Right lobe of liver (tissue), 6 donors: ENCODE measurements at regions not wholly inside any gene's neighbourhood (a gene's known extent, or its start where the extent isn't known, plus 50 kb on each side); places are given as distances from the start of the nearest gene placed in this dataset.

Source experiments
- ATAC-seq, 4 donors: fragments of 200-7000 bp; cut with Tn5 transposase; one replicate each; pipeline ENCODE4 v1.9.1; 2020; ENCODE audit warnings: mild to moderate bottlenecking in 4 of 4, moderate library complexity in 4 of 4
- DNase-seq, 3 donors: peaks; one replicate each; pipeline ENCODE4 v3.0.0-alpha.2; 2020
- H3K27ac ChIP-seq, 3 donors: fragments of 200-600 bp; one replicate each; pipeline ENCODE4 v1.8.0; 2022
- H3K27me3 ChIP-seq, 2 donors: fragments of 200-600 bp; one replicate each; pipeline ENCODE4 v1.8.0; 2022
- H3K36me3 ChIP-seq, 4 donors: fragments of 200-600 bp; sonication (generic) in 1 of 4; one replicate each; pipeline versions ENCODE4 v1.5.1 to v1.8.0; 2017 to 2022; ENCODE audit warnings: control low read depth in 1 of 4
- H3K4me1 ChIP-seq, 4 donors: fragments of 200-600 bp; sonication (generic) in 1 of 4; one replicate each; pipeline versions ENCODE4 v1.5.1 to v1.8.0; 2017 to 2022; ENCODE audit warnings: control low read depth in 1 of 4
- H3K4me3 ChIP-seq, 3 donors: fragments of 200-600 bp; one replicate each; pipeline ENCODE4 v1.8.0; 2022
- H3K9me3 ChIP-seq, 4 donors: fragments of 200-600 bp; sonication (generic) in 1 of 4; one replicate each; pipeline versions ENCODE4 v1.5.1 to v1.8.0; 2017 to 2022; ENCODE audit warnings: control low read depth in 1 of 4
- POLR2A ChIP-seq: fragments of 450-650 bp; IDR thresholded peaks from one replicate; pipeline ENCODE4 v1.6.1; 2017; ENCODE audit warnings: antibody characterized with exemption, mild to moderate bottlenecking
- WGBS: methylation state at CpG from one replicate; pipeline ENCODE4 v1.1.6; 2018; ENCODE audit warnings: low coverage, low lambda C conversion rate; ENCODE audit not compliant: insufficient coverage; ENCODE audit errors: missing lambda C conversion rate; 5-methylcytosine and 5-hydroxymethylcytosine counted together
- intact Hi-C, 2 donors: fragments of 100-400 bp; cut with DNase I; formaldehyde crosslinking; loops; one replicate each; pipeline versions ENCODE4 v1.11.2 to v1.14.1; 2022
- TF ChIP-seq, protein P1 (sequence below), 4 donors: fragments of 200-600 bp in 3 of 4; fragments of 450-650 bp in 1 of 4; IDR thresholded peaks; one replicate each; pipeline versions ENCODE4 v1.5.1 to v1.8.0; 2016 to 2022; ENCODE audit warnings: antibody characterized with exemption in 4 of 4, mild to moderate bottlenecking in 2 of 4
- donor health status: DM: no; HTN: yes; CAD: no.
- donor health status: DM: no; HTN: no; CAD: no.
- donor health status: DM: no; HTN: no; CAD: no.
- donor health status: DM: no; HTN: yes; CAD: no.
- donor health status: DM: no; HTN: yes; CAD: no.

DNA sequence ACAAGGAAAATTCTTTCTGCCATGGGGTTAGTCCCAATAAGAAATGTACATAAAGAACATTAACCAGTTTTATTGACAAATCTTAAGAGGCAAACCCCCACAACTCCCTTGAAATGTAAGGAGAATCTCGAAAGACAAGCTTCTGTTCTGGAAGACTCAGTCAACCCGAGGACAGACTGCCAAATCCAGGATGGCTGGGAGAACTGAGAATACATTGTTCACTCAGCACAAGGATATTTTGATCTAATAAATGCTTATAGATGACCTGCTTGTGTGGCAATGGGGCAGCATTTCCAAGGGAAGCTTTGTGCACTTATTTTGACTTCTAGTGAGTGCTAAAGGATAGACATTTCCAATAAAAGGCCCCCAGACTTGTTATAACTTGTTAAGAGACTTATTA lies 280.4 kb downstream of the DHX15 start:
- H3K36me3 ChIP-seq, result no peaks in the 10 kb centered on the region
- ATAC-seq (no peak), DNase-seq (no peak)
- intact Hi-C loops, result no loop called here
- no peaks in the 10 kb centered on the region for H3K4me1 ChIP-seq
- H3K4me3 ChIP-seq, result no peak overlapping the region
- H3K9me3 ChIP-seq, result no peaks in the 10 kb centered on the region
- H3K27ac ChIP-seq, result no peak overlapping the region
- TF ChIP-seq, protein P1, sequence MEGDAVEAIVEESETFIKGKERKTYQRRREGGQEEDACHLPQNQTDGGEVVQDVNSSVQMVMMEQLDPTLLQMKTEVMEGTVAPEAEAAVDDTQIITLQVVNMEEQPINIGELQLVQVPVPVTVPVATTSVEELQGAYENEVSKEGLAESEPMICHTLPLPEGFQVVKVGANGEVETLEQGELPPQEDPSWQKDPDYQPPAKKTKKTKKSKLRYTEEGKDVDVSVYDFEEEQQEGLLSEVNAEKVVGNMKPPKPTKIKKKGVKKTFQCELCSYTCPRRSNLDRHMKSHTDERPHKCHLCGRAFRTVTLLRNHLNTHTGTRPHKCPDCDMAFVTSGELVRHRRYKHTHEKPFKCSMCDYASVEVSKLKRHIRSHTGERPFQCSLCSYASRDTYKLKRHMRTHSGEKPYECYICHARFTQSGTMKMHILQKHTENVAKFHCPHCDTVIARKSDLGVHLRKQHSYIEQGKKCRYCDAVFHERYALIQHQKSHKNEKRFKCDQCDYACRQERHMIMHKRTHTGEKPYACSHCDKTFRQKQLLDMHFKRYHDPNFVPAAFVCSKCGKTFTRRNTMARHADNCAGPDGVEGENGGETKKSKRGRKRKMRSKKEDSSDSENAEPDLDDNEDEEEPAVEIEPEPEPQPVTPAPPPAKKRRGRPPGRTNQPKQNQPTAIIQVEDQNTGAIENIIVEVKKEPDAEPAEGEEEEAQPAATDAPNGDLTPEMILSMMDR (IDR thresholded peaks at IDR 0.05), result no peak
- no peak for TF ChIP-seq POLR2A
- H3K27me3 ChIP-seq, result no peaks in the 10 kb centered on the region
- WGBS, result 71% methylated on average over 2 of the region's 2 CpGs

DNA sequence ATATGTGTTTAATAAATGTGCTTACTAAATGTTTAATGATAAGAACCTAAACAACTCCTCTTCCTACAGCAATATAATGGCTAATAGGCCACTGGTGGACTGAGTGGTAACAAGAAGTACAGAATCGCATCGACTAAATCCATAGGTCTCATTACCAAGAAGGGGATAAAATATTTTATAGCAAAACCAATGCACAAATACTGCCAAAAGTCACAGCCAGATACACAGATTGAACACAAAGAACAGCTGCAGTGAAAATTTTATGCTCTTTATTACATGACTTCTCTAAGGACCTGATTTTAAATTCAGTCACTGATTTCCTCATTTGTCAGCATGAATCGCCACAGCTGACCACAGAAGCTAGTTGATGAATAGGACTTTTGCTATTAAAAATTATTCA lies 285.4 kb downstream of the DHX15 start:
- intact Hi-C loops, result no loop called here
- H3K4me1 ChIP-seq, result no peaks in the 10 kb centered on the region
- H3K36me3 ChIP-seq, result no peaks in the 10 kb centered on the region
- H3K4me3 ChIP-seq, result no peak overlapping the region
- no peak for ATAC-seq
- no peak overlapping the region for H3K27ac ChIP-seq
- no peaks in the 10 kb centered on the region for H3K9me3 ChIP-seq
- WGBS, result 85% methylated on average over 3 of the region's 3 CpGs
- DNase-seq, result no peak
- H3K27me3 ChIP-seq, result no peaks in the 10 kb centered on the region
- no peak for TF ChIP-seq POLR2A
- TF ChIP-seq, protein P1 (IDR thresholded peaks at IDR 0.05), result no peak

DNA sequence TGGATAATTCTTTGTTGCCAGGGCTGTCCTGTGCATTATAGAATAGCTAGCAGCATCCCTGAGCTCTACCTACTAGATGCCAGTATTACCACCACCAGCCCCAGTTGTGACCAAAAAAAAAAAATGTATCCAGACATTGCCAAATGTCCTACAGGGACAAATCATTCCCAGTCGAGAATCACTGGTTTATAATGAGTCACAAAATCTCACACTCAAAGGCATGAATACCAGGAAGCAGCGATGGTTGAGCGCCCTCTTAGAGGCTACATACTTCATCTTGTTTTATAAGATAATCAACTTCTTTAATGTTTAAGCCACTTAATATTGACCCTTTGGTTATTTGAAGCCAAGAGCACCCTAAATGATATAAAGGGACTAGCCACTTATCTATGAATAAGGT lies 297.3 kb downstream of the DHX15 start:
- Histone ChIP-seq H3K4me3 (no peak overlapping the region), H3K9me3 (no peaks in the 10 kb centered on the region), H3K27ac (no peak overlapping the region), H3K27me3 (no peaks in the 10 kb centered on the region), H3K36me3 (no peaks in the 10 kb centered on the region), H3K4me1 (no peaks in the 10 kb centered on the region)
- DNase-seq, result no peak
- 66% methylated on average over 3 of the region's 3 CpGs for WGBS
- TF ChIP-seq, protein P1 (IDR thresholded peaks at IDR 0.05), result no peak
- TF ChIP-seq POLR2A, result no peak
- intact Hi-C loops, result no loop called here
- no peak for ATAC-seq

DNA sequence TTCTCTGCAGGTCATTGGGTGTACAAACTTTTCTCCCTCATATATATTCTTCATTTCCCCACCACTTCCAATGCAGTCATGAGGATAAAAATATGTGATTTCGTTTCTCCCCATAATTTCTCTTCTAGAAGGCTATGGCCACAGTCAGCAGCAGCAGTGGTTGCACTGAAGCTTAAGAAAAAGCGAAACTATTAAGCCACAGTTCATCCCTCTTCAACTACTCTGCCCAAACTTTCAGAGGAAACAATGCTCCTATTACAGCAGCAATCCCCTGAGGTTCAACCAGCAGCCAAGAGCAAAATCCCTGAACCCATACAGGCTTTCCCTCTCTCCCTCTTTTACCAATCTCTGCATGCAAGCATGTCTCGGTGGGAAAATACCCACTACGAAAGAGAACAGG lies 298.6 kb downstream of the DHX15 start:
- Histone ChIP-seq H3K4me3 (no peak overlapping the region), H3K27me3 (no peaks in the 10 kb centered on the region), H3K4me1 (peaks cover 0 to 1% (median under 1%) of the 10 kb centered on the region in 4 donors), H3K27ac (no peak overlapping the region), H3K36me3 (no peaks in the 10 kb centered on the region), H3K9me3 (no peaks in the 10 kb centered on the region)
- WGBS, result 71% methylated on average over 4 of the region's 4 CpGs
- TF ChIP-seq, protein P1 (IDR thresholded peaks at IDR 0.05), result no peak
- TF ChIP-seq POLR2A, result no peak
- intact Hi-C loops, result no loop called here
- DNase-seq (no peak), ATAC-seq (no peak)

DNA sequence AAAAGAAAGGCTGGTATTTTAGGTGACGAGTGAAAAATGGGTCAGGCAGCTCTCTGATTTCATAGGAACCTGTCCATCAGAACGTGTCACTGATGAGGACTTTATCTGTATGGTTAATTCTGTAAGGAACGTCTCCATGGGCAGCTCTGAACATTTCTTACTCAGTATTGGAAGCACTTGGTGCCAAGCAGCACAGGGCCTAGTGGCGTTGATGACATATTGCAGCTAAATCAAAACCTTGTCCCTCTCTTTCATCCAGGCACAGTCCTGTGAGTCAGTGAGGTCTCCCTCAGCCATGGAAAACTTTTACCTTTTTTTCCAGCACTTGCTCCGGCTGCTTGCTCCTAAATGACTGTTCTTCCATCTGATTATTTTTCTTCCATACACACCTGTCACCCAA lies 301.9 kb downstream of the DHX15 start:
- Histone ChIP-seq H3K27ac (no peak overlapping the region), H3K9me3 (no peaks in the 10 kb centered on the region), H3K36me3 (no peaks in the 10 kb centered on the region), H3K4me1 (peaks cover 0 to 23% (median 10%) of the 10 kb centered on the region in 4 donors), H3K4me3 (no peak overlapping the region), H3K27me3 (no peaks in the 10 kb centered on the region)
- 81% methylated on average over 2 of the region's 5 CpGs for WGBS
- intact Hi-C loops, result no loop called here
- no peak for TF ChIP-seq POLR2A
- TF ChIP-seq, protein P1 (IDR thresholded peaks at IDR 0.05), result no peak
- ATAC-seq, result no peak
- DNase-seq, result no peak
